ENCODE measurements at regions not wholly inside any gene's neighbourhood (a gene's known extent, or its start where the extent isn't known, plus 50 kb on each side); places are given as distances from the start of the nearest gene placed in this dataset.

DNA sequence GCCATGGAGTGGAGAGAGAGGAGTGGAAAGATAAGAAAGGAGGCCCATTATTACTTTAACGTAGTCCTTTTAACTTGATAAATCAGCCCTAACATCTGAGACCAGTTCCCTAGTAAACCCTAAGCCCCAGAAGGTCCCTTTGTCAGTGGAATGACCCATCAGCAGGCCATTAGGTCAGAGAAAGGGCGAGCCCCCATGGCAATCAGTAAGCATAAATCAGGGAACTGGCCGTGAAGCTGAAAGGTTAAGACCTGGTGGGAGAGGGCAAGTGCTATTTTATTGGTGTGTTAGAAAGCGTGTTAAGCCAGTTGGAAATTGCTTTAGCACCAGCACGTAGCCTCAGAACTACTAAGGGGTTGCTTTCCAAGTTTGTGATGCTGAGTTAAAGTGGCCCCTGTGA is 708.0 kb downstream of the BCL11B start:
- intact Hi-C loops (cut with DNase I), result no loop called here
- DNase-seq (ENCODE audit: low spot score), result no peak

DNA sequence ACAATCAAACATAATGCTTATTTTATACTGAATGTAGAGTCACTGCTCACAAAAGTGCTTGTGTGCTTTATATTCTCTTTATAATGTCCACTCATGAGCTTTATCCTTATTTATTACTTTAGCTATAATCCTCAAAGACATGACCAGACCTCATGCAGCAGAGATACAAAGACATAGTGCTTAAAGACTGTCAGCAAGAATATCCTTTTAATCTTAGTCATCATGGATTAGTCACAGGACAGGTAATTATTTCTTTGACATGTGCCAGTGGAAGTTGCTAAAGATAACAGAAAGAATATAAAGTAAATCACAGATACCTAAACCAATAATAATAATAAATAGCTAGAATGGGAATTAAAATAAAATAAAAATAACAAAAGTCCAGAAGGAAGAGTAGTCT is 707.5 kb downstream of the BCL11B start:
- intact Hi-C loops (cut with DNase I), result no loop called here
- DNase-seq (ENCODE audit: low spot score), result no peak

- DNase-seq (ENCODE audit: low spot score), result no peak
- intact Hi-C loops (cut with DNase I), result no loop called here
These were observed 700.9 kb downstream of the BCL11B start for GRCh38 chr14:98571104-98571503.

DNA sequence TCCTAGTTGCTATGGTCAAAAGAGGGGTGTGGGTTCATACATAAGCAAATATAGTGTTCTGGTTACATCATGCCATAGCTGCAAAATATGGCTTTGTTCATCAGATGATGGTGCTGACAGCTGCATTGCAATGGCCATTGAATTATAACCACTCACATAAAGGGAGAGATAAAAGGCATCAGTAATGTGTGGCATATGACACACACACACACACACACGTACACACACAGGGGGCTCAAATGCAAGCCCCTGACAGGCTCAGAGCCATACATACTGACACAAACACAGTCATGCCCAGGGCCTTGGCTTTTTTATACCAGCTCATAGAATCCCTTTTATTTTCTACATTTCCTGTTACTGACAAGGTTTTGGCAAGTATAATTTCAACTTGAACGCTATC is 698.9 kb downstream of the BCL11B start:
- intact Hi-C loops (cut with DNase I), result no loop called here
- no peak for DNase-seq (ENCODE audit: low spot score)

DNA sequence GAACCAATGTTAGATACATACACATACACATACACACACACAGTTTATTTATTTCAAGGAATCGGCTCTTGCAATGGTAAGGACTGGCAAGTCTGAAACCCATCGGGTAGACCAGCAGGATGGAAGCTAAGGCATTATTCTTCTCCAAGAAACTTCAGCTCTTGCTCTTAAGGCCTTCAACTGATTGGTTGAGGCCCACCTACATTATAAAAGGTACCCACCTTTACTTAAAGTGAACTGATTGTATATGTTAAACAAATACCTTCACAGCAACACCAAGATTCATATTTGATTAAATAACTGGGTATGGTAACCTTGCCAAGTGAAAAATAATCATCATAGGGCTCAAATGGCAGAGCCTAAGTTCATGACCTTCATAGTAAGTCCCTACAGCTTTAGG is 695.5 kb downstream of the BCL11B start:
- intact Hi-C loops (cut with DNase I), result loop anchor here in 1 of 2 donors (2.0 kb wide), 1 partner anchor 48 kb away; no protein-coding TSS in a partner anchor
- DNase-seq (ENCODE audit: low spot score), result no peak

DNA sequence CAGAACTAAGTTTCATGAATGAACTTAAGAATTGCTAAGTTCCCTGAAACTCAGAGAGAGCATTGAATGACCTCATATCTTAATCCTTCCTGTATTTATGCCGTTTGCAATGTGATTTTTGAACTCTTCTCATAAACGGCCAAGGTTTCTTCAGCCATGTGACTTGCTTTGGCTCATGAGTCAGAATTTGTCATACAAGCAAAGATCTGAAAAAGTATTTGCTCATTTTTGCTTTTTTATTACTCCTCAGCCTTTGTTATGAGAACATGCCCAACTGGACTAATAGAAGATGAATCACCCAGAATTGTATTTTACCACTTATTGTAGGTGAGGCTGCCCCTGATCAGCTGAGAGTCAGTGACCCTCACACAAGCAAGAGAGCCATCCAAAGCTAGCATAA is 693.8 kb downstream of the BCL11B start:
- intact Hi-C loops (cut with DNase I), result no loop called here
- DNase-seq (ENCODE audit: low spot score), result no peak

GRCh38 chr14:98579140-98579539 is 692.9 kb downstream of the BCL11B start:
- no peak for DNase-seq (ENCODE audit: low spot score)
- intact Hi-C loops (cut with DNase I), result no loop called here

DNA sequence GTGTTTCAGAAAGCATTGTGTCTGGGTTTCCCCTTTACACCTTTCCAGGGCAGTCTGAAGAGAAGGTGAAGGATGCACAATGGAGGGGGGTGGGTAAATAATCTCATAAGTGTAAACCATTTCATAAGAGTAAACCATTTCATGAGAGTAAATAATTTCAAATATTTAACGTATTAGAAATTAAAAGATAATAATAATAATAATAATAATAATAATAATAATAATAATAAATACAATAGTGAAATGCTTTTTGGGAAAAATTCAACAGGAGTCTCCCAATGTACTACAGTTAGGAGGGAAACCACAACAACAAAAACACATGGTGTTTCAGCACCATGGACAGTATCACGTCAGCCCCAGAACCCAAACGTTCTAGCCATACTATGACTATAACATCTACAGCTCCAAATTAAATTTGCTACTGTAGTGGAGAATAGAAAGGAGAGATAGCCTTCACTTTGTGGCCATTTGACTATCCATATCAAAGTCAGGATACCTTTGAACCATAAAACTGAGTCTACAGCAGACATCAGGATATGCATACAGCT is 691.8 kb downstream of the BCL11B start:
- intact Hi-C loops (cut with DNase I), result no loop called here
- no peak for DNase-seq (ENCODE audit: low spot score)

DNA sequence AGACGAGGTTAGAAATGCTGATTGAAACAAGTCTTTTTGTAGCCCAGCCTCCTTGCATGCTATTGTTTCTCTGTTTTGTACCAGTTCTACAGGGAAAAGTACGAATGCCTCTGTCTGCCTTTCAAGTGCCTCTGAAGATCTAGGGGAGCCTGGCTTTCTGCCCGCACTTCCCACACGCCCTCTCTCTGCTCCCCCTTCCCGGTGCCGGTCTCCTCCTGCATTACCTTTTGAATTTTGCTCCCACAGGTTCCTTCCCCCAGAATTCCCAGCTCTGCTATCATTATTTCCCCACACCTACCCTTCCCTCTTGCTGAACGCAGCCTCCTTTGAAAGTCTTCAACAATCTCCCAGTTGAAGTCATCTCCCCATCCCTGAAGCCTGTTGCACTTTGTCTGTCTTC is 689.7 kb downstream of the BCL11B start:
- no peak for DNase-seq (ENCODE audit: low spot score)
- intact Hi-C loops (cut with DNase I), result no loop called here

- no peak for DNase-seq (ENCODE audit: low spot score)
- intact Hi-C loops (cut with DNase I), result no loop called here
These were observed 680.8 kb downstream of the BCL11B start for GRCh38 chr14:98591161-98591560.

GRCh38 chr14:98592611-98593170 is 679.3 kb downstream of the BCL11B start:
- no peak for DNase-seq (ENCODE audit: low spot score)

GRCh38 chr14:98593361-98593761 is 678.6 kb downstream of the BCL11B start:
- intact Hi-C loops (cut with DNase I), result no loop called here
- no peak for DNase-seq (ENCODE audit: low spot score)

More at GRCh38 chr14:98592611-98593170, 679.3 kb downstream of the BCL11B start:
- intact Hi-C loops (cut with DNase I), result no loop called here

DNA sequence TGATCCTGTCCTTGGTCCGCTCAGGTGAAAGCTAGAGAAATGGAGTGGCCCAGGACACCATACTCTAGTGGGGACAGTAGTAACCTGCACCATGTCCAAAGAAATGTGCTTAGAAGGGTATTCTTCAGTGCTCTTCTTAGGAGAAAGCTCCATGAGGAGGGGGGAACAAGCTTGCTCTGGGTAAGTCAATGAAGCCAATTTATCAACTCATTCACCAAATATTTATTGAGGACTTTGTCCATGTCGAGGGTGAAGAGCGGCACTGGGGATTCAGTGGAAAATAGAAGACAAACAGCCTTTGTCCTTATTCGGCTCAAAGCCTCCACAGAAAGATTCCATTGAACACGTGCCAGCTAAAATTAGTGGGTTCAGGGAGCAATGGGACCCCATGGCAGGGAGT is 677.8 kb downstream of the BCL11B start:
- intact Hi-C loops (cut with DNase I), result no loop called here
- DNase-seq (ENCODE audit: low spot score), result no peak

- intact Hi-C loops (cut with DNase I), result no loop called here
- DNase-seq (ENCODE audit: low spot score), result no peak
These were observed 673.4 kb downstream of the BCL11B start for GRCh38 chr14:98598576-98598975.

- intact Hi-C loops (cut with DNase I), result no loop called here
- no peak for DNase-seq (ENCODE audit: low spot score)
These were observed 672.9 kb downstream of the BCL11B start for GRCh38 chr14:98599082-98599481.

- intact Hi-C loops (cut with DNase I), result no loop called here
- no peak for DNase-seq (ENCODE audit: low spot score)
These were observed 669.0 kb downstream of the BCL11B start for GRCh38 chr14:98602983-98603382.

- DNase-seq (ENCODE audit: low spot score), result no peak
- intact Hi-C loops (cut with DNase I), result no loop called here
These were observed 667.0 kb downstream of the BCL11B start for GRCh38 chr14:98605043-98605442.

- no peak for DNase-seq (ENCODE audit: low spot score)
- intact Hi-C loops (cut with DNase I), result no loop called here
These were observed 665.9 kb downstream of the BCL11B start for GRCh38 chr14:98606041-98606640.

DNA sequence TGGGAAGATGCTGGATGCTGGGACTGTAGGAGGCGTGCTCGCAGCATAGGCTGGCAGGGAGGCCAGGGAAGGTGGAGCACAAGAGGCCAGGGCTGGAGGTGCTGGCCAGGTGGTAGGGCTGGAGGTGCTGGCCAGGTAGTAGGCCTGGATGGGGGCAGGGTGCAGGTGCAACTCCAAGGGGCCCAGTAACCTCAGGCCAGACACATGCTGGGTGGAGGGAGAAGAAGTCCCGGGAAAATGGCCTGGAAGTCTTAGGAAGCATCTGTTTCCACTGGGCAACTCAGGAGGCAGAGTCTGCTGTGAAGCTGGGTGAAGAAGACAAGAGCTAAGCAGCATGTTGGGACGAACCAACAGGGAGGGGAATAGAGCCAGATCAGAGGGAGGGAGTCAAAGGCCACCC is 665.2 kb downstream of the BCL11B start:
- no peak for DNase-seq (ENCODE audit: low spot score)
- intact Hi-C loops (cut with DNase I), result no loop called here

- no peak for DNase-seq (ENCODE audit: low spot score)
- intact Hi-C loops (cut with DNase I), result no loop called here
These were observed 664.6 kb downstream of the BCL11B start for GRCh38 chr14:98607341-98607910.
